Activated T-cell treated with anti-CD3 and anti-CD28 coated beads, Interleukin-2, amount 50 U/mL, for 48 hours (primary cell): ENCODE measurements at regions not wholly inside any gene's neighbourhood (a gene's known extent, or its start where the extent isn't known, plus 50 kb on each side); places are given as distances from the start of the nearest gene placed in this dataset.
A peak's percentile ranks its signal among the peaks of the same experiment; 100 is the strongest.

ENCODE experiments used
- DNase-seq, 2 experiments: peaks; one replicate each; pipeline ENCODE4 v3.0.0-alpha.2; 2020

DNA sequence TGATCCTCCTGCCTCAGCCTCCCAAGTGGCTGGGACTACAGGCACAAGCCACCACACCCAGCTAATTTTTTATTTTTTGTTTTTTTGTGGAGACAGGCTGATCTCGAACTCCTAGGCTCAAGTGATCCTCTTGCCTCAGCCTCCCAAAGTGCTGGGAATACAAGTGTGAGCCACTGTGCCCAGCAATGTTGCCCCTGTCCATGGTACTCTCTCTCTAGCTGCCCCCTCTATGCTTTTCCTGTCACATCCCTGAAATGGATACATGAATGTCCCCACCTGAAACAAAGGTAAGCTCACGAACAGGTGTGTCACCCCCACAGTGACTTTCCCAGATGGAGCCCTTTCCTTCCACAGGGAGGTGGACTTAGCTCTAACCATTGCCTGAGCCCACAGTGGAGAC, 141.1 kb upstream of the MGMT start:
- no peak for DNase-seq

DNA sequence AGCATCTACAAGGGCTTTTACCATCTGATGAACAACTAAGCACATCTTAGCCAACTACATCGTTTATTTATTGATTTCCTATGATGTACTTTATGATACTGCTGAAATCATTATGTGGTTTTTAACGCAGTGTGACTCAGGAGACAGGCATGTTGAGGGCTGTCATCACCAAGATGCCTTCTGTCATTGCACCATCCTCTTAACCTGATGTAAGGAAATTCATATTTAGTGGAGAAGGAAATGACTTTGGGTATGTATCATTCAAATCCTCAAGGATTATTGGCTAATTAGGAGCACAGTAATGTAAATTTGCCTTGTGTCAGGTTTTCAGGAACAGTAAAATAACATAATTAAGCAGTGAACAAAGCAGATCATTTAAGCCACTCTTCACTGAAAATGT, 138.5 kb upstream of the MGMT start:
- no peak for DNase-seq

GRCh38 chr10:129329385-129330055, 137.5 kb upstream of the MGMT start:
- DNase-seq, result no peak

DNA sequence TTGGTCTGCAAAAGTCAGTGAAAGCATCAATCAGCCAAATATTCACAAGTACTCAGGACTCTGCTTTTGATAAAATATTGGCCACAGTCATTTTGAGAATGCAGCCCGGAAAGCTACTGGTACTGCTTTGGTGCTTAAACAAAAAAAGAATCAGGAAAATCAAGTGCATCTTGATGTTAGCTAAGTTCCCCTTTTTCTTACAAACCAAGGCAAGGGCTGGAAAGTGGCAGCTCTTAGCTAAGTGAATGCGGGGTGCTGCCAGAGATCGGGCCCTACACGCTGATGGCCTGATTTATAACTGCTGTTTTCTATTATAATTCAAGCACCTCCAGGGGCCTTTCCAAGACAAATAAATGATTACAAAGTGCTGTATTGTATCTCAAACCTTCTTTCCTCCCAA, 136.8 kb upstream of the MGMT start:
- DNase-seq, result no peak

- no peak for DNase-seq
Observed at GRCh38 chr10:129331207-129331838, 135.7 kb upstream of the MGMT start.

- no peak for DNase-seq
Observed at GRCh38 chr10:129331839-129332220, 135.2 kb upstream of the MGMT start.

GRCh38 chr10:129332476-129332875, 134.6 kb upstream of the MGMT start:
- peak in 1 of 2 experiments; percentile 24 for DNase-seq

- no peak for DNase-seq
Observed at GRCh38 chr10:129333706-129334105, 133.3 kb upstream of the MGMT start.

DNA sequence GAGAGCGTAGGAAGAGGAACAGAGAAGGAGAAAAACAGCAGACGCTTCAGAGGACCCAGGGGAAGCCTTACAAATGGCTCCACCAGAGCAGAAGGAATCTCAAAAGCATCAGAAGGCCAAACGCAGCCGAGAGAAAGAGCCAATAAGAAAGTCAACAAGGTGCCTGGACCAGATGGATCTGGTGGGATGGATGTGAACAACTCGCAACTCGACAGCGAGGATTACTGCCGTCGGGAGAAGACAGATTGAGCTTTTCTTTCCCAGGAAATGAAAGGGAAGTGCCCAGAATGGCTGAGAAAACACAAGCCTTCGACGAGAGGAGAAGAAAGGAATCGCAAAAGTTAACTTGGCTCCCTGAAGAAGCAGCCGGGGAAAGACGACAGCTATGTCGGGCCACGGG, 132.8 kb upstream of the MGMT start:
- no peak for DNase-seq

- DNase-seq, result no peak
Observed at GRCh38 chr10:129335396-129335795, 131.6 kb upstream of the MGMT start.

DNA sequence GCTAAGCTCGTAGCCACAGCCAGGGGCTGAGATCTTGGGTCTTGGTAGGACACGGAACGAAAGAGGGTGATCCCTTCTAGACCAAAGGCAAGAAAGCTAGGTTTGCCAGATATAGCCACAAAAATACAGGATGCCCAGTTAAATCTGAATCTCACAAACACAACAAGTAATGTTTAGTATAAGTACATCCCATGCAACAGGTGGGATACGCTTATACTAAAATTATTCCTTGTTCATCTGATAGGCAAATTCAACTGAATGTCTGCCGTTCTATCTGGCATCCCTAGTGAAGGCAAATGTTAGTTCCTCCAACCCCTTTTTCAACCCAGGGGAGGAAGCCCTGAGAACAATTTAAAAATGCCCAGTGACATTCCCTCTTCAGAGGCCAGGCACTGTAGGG, 131.1 kb upstream of the MGMT start:
- DNase-seq, result no peak

GRCh38 chr10:129339191-129339590, 127.8 kb upstream of the MGMT start:
- no peak for DNase-seq

- no peak for DNase-seq
Observed at GRCh38 chr10:129339841-129340240, 127.2 kb upstream of the MGMT start.

GRCh38 chr10:129341087-129341486, 126.0 kb upstream of the MGMT start:
- no peak for DNase-seq

DNA sequence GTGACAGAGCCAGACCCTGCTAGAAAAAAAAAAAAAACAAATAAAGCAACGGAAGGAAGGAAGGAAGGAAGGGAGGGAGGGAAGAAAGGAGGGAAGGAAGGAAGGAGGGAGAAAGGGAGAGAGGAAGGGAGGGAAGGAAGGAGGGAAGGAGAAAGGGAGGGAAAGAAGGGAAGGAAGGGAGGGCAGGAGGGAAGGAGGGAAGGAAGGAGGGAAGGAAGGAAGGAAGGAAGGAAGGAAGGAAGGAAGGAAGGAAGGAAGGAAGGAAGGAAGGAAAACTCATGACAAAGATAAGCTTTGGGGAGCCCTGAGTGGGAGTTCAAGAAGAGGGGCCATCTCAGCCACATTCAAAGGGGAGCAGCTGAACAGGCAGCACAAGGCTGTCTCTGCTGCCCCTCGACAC, 124.7 kb upstream of the MGMT start:
- no peak for DNase-seq

DNA sequence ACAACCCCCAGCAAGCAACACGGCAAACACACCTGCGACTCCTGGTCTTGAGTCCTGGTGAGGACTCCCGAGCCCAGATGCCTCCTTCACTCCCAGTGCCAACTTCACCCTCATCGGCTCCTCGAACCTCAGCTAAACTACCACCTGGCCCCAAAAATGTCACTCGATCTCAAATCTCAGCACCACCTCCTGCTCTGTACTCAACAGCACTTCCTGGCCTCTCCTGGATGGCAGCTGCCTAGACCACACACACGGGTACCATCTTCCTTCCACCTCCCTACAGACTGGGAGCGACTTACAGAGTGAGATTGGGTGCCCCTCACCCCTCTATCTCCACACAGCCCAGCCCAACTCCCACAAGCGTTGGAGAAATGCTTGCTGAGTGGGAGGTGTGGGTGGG, 123.9 kb upstream of the MGMT start:
- no peak for DNase-seq

GRCh38 chr10:129344103-129344502, 122.9 kb upstream of the MGMT start:
- DNase-seq, result no peak

- no peak for DNase-seq
Observed at GRCh38 chr10:129344731-129345355, 122.2 kb upstream of the MGMT start.

GRCh38 chr10:129345763-129346162, 121.3 kb upstream of the MGMT start:
- DNase-seq, result no peak

DNA sequence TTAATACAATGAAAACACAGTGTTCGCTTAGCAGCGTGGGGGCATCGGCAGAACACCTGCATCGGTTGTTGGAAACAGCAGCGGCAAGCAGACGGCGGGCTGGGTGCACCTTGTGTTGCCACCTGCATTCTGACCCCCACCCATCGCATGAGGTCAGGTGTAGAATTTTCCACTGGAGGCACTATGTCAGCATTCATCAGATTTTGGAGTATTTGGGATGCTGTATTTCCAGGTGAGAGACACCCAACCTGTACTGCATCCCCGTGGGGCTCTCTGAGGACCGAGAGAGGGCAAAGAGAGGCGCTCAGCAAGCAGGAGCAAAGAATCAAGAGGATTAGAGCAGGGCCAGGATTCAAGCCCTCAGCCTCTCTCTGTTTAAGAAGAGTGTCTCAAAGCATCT, 116.4 kb upstream of the MGMT start:
- no peak for DNase-seq

- no peak for DNase-seq
Observed at GRCh38 chr10:129353101-129353500, 113.9 kb upstream of the MGMT start.

DNA sequence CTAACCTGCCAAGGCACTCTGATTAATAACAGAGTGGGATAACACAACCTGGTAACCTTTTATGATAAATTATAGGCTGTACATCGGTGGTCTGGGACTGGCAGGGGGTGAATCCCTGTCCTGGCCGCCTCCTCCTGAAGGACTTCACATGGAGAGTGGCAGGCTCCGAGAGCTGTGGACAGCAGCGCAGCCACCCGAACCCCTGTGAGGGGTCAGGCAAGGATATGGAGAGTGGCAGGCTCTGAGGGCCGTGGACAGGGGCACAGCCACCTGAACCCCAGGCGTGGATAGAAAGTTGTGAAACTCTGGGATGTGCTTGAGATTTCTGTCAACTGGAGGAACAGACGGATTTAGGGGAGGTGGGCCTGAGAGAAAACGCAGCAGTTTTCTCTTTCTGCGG, 107.0 kb upstream of the MGMT start:
- DNase-seq, result no peak

- DNase-seq, result no peak
Observed at GRCh38 chr10:129361676-129362376, 105.2 kb upstream of the MGMT start.

DNA sequence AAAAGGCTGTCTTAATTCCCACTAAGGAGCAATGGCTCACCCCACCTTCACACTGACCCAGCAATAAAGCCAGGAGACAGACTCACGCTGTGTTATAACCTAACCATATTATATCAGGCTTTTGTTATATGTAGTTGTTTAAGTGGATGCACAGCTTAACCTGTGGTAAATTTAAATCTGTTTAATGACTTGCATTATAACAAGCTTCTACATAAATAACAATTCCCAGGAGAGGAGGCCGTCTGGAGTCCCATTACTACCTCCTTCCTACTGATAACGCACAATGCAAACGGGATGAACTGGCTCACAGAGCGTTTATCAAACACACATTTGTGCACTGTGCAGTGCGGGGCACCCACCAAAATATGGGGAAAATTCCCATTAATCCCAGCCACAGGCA, 102.1 kb upstream of the MGMT start:
- DNase-seq, result no peak
